ENCODE measurements at regions not wholly inside any gene's neighbourhood (a gene's known extent, or its start where the extent isn't known, plus 50 kb on each side); places are given as distances from the start of the nearest gene placed in this dataset.

GRCh38 chr10:29900865-29901264, 158.5 kb downstream of the JCAD start:
- H3K4me3 ChIP-seq (IDR thresholded peaks at IDR 0.05; ENCODE audit: insufficient read depth, low read depth, low read length) = no peak overlapping the region
- H3K36me3 ChIP-seq (ENCODE audit: insufficient read depth) = no peaks in the 10 kb centered on the region
- no peak for TF ChIP-seq CTCF (conservative IDR thresholded peaks at IDR 0.05; ENCODE audit: low read depth, low read length)
- H3K27ac ChIP-seq = no peak overlapping the region
- no peaks in the 10 kb centered on the region for H4K20me1 ChIP-seq (ENCODE audit: insufficient read depth)
- H3K4me2 ChIP-seq = no peak overlapping the region
- H3K4me1 ChIP-seq (ENCODE audit: low read depth, poor library complexity, severe bottlenecking) = no peaks in the 10 kb centered on the region
- no peak overlapping the region for H2AFZ ChIP-seq (ENCODE audit: low read depth)
- no peaks in the 10 kb centered on the region for H3K27me3 ChIP-seq (ENCODE audit: insufficient read depth, low read depth)
- H3K9ac ChIP-seq = no peak overlapping the region
- H3K79me2 ChIP-seq (ENCODE audit: insufficient read depth, low read depth) = no peaks in the 10 kb centered on the region

- Histone ChIP-seq H3K27me3 (ENCODE audit: insufficient read depth, low read depth) (no peaks in the 10 kb centered on the region), H3K36me3 (ENCODE audit: insufficient read depth) (no peaks in the 10 kb centered on the region), H3K27ac (no peak overlapping the region), H2AFZ (ENCODE audit: low read depth) (no peak overlapping the region), H3K4me1 (ENCODE audit: low read depth, poor library complexity, severe bottlenecking) (no peaks in the 10 kb centered on the region), H3K4me3 (IDR thresholded peaks at IDR 0.05; ENCODE audit: insufficient read depth, low read depth, low read length) (no peak overlapping the region), H4K20me1 (ENCODE audit: insufficient read depth) (no peaks in the 10 kb centered on the region), H3K79me2 (ENCODE audit: insufficient read depth, low read depth) (no peaks in the 10 kb centered on the region), H3K4me2 (no peak overlapping the region), H3K9ac (no peak overlapping the region)
- no peak for TF ChIP-seq CTCF (conservative IDR thresholded peaks at IDR 0.05; ENCODE audit: low read depth, low read length)
Observed at GRCh38 chr10:29897999-29898716, 161.2 kb downstream of the JCAD start.

GRCh38 chr10:29897430-29897829, 162.0 kb downstream of the JCAD start:
- Histone ChIP-seq H3K4me1 (ENCODE audit: low read depth, poor library complexity, severe bottlenecking) (no peaks in the 10 kb centered on the region), H3K79me2 (ENCODE audit: insufficient read depth, low read depth) (no peaks in the 10 kb centered on the region), H2AFZ (ENCODE audit: low read depth) (no peak overlapping the region), H3K9ac (no peak overlapping the region), H3K36me3 (ENCODE audit: insufficient read depth) (no peaks in the 10 kb centered on the region), H3K4me3 (IDR thresholded peaks at IDR 0.05; ENCODE audit: insufficient read depth, low read depth, low read length) (no peak overlapping the region), H3K4me2 (no peak overlapping the region), H3K27me3 (ENCODE audit: insufficient read depth, low read depth) (no peaks in the 10 kb centered on the region), H3K27ac (no peak overlapping the region), H4K20me1 (ENCODE audit: insufficient read depth) (no peaks in the 10 kb centered on the region)
- no peak for TF ChIP-seq CTCF (conservative IDR thresholded peaks at IDR 0.05; ENCODE audit: low read depth, low read length)

GRCh38 chr10:29896053-29896452, 163.3 kb downstream of the JCAD start:
- no peak overlapping the region for H3K27ac ChIP-seq
- no peak overlapping the region for H3K4me3 ChIP-seq (IDR thresholded peaks at IDR 0.05; ENCODE audit: insufficient read depth, low read depth, low read length)
- H3K4me1 ChIP-seq (ENCODE audit: low read depth, poor library complexity, severe bottlenecking) = no peaks in the 10 kb centered on the region
- TF ChIP-seq CTCF (conservative IDR thresholded peaks at IDR 0.05; ENCODE audit: low read depth, low read length) = no peak
- H4K20me1 ChIP-seq (ENCODE audit: insufficient read depth) = no peaks in the 10 kb centered on the region
- no peak overlapping the region for H3K4me2 ChIP-seq
- H3K9ac ChIP-seq = no peak overlapping the region
- no peak overlapping the region for H2AFZ ChIP-seq (ENCODE audit: low read depth)
- no peaks in the 10 kb centered on the region for H3K36me3 ChIP-seq (ENCODE audit: insufficient read depth)
- H3K79me2 ChIP-seq (ENCODE audit: insufficient read depth, low read depth) = no peaks in the 10 kb centered on the region
- H3K27me3 ChIP-seq (ENCODE audit: insufficient read depth, low read depth) = no peaks in the 10 kb centered on the region

Measured in KMS-11 (cell line).